IPS-18c (cell line): ENCODE measurements at regions not wholly inside any gene's neighbourhood (a gene's known extent, or its start where the extent isn't known, plus 50 kb on each side); places are given as distances from the start of the nearest gene placed in this dataset.

Source experiments
- H3K4me3 ChIP-seq: 2 replicates; pipeline ENCODE4 v1.7.0; 2013; ENCODE audit warnings: low read depth, mild to moderate bottlenecking, low read length, moderate library complexity; ENCODE audit not compliant: insufficient read depth
- H3K9me3 ChIP-seq: one replicate; pipeline ENCODE4 v1.6.1; 2013; ENCODE audit warnings: mild to moderate bottlenecking, low read length, moderate library complexity; ENCODE audit not compliant: control insufficient read depth, insufficient read depth

- no peak overlapping the region for H3K4me3 ChIP-seq
- H3K9me3 ChIP-seq, result no peaks in the 10 kb centered on the region
These were observed 250.1 kb upstream of the CTAGE1 start for GRCh38 chr18:22667616-22668422.

- H3K9me3 ChIP-seq, result no peaks in the 10 kb centered on the region
- no peak overlapping the region for H3K4me3 ChIP-seq
These were observed 250.8 kb upstream of the CTAGE1 start for GRCh38 chr18:22668496-22668895.

GRCh38 chr18:22670914-22671313 is 253.2 kb upstream of the CTAGE1 start:
- no peak overlapping the region for H3K4me3 ChIP-seq
- H3K9me3 ChIP-seq, result no peaks in the 10 kb centered on the region

- Histone ChIP-seq H3K4me3 (no peak overlapping the region), H3K9me3 (no peaks in the 10 kb centered on the region)
These were observed 255.6 kb upstream of the CTAGE1 start for GRCh38 chr18:22673182-22673862.

GRCh38 chr18:22674272-22674671 is 256.6 kb upstream of the CTAGE1 start:
- Histone ChIP-seq H3K9me3 (no peaks in the 10 kb centered on the region), H3K4me3 (no peak overlapping the region)

- no peak overlapping the region for H3K4me3 ChIP-seq
These were observed 257.3 kb upstream of the CTAGE1 start for GRCh38 chr18:22675006-22675405.

GRCh38 chr18:22676423-22676822 is 256.7 kb upstream of the RBBP8 start:
- Histone ChIP-seq H3K4me3 (no peak overlapping the region), H3K9me3 (no peaks in the 10 kb centered on the region)

More at GRCh38 chr18:22675006-22675405, 257.3 kb upstream of the CTAGE1 start:
- no peaks in the 10 kb centered on the region for H3K9me3 ChIP-seq

- H3K9me3 ChIP-seq, result no peaks in the 10 kb centered on the region
These were observed 254.6 kb upstream of the RBBP8 start for GRCh38 chr18:22678486-22678885.

GRCh38 chr18:22680944-22681343 is 252.2 kb upstream of the RBBP8 start:
- Histone ChIP-seq H3K4me3 (no peak overlapping the region), H3K9me3 (no peaks in the 10 kb centered on the region)

More at GRCh38 chr18:22678486-22678885, 254.6 kb upstream of the RBBP8 start:
- H3K4me3 ChIP-seq, result no peak overlapping the region

GRCh38 chr18:22681908-22682307 is 251.2 kb upstream of the RBBP8 start:
- Histone ChIP-seq H3K9me3 (no peaks in the 10 kb centered on the region), H3K4me3 (no peak overlapping the region)

- H3K4me3 ChIP-seq, result no peak overlapping the region
- no peaks in the 10 kb centered on the region for H3K9me3 ChIP-seq
These were observed 250.4 kb upstream of the RBBP8 start for GRCh38 chr18:22682720-22683119.

- H3K4me3 ChIP-seq, result no peak overlapping the region
- H3K9me3 ChIP-seq, result peaks cover under 1% of the 10 kb centered on the region
These were observed 249.9 kb upstream of the RBBP8 start for GRCh38 chr18:22683196-22683676.

GRCh38 chr18:22683786-22684185 is 249.3 kb upstream of the RBBP8 start:
- Histone ChIP-seq H3K4me3 (no peak overlapping the region), H3K9me3 (peaks cover 2% of the 10 kb centered on the region)

GRCh38 chr18:22684268-22684667 is 248.9 kb upstream of the RBBP8 start:
- peaks cover 4% of the 10 kb centered on the region for H3K9me3 ChIP-seq
- H3K4me3 ChIP-seq, result no peak overlapping the region

GRCh38 chr18:22685788-22686187 is 247.3 kb upstream of the RBBP8 start:
- Histone ChIP-seq H3K4me3 (no peak overlapping the region), H3K9me3 (peaks cover 4% of the 10 kb centered on the region)

- Histone ChIP-seq H3K9me3 (peaks cover 4% of the 10 kb centered on the region), H3K4me3 (no peak overlapping the region)
These were observed 245.0 kb upstream of the RBBP8 start for GRCh38 chr18:22687892-22688680.

- H3K4me3 ChIP-seq, result no peak overlapping the region
- H3K9me3 ChIP-seq, result peaks cover 4% of the 10 kb centered on the region
These were observed 244.1 kb upstream of the RBBP8 start for GRCh38 chr18:22688877-22689496.
